ENCODE measurements at regions not wholly inside any gene's neighbourhood (a gene's known extent, or its start where the extent isn't known, plus 50 kb on each side); places are given as distances from the start of the nearest gene placed in this dataset.
"Not testable (repeated sequence)": the region's sequence is repeated elsewhere in the genome, so short reads cannot be mapped to it uniquely, and the experiment has no call there.

DNA sequence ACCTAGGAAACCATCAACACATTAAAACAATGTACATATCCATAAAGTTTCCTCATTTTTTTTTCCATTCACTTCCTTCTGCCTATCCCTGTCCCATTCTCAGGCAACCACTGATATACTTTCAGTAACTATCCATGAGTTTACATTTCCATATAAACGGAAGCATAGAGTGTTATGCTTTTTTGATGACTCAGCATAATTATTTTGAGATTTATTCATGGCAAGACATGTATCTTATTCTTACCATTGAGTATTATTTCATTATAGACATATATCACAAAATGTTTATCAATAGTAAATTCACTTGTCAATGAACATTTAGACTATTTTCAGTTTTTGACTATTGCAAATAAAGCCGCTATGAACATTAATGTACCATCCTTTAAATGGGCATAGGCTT, 1786.8 kb upstream of the ACO1 start:
- Mint-ChIP-seq H3K27me3 (no peaks in the 10 kb centered on the region), H3K36me3 (ENCODE audit: low read depth) (no peaks in the 10 kb centered on the region), H3K9me3 (no peaks in the 10 kb centered on the region), H3K27ac (no peak overlapping the region), H3K4me1 (no peaks in the 10 kb centered on the region), H3K4me3 (no peak overlapping the region)
- no peak for DNase-seq
- intact Hi-C loops (cut with micrococcal nuclease) = no loop called here

DNA sequence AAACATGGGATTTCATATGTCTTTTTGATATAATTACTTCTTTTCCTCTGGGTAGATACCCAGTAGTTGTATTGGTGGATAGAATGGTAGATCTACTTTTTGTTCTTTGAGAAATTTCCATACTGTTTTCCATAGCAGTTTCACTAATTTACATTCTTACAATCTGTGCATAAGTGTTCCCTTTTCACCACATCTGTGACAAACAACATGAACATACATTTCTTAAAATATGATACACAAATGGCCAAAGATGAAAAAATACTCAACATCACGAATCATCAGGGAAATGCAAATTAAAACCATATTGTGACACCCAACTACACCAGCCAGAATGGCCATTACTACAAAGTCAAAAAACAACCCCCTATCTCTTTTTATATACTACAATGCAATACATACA, 1778.5 kb upstream of the ACO1 start:
- Mint-ChIP-seq H3K4me3 (no peak overlapping the region), H3K9me3 (no peaks in the 10 kb centered on the region), H3K27me3 (no peaks in the 10 kb centered on the region), H3K36me3 (ENCODE audit: low read depth) (no peaks in the 10 kb centered on the region), H3K27ac (no peak overlapping the region), H3K4me1 (no peaks in the 10 kb centered on the region)
- no peak for DNase-seq
- intact Hi-C loops (cut with micrococcal nuclease) = no loop called here

DNA sequence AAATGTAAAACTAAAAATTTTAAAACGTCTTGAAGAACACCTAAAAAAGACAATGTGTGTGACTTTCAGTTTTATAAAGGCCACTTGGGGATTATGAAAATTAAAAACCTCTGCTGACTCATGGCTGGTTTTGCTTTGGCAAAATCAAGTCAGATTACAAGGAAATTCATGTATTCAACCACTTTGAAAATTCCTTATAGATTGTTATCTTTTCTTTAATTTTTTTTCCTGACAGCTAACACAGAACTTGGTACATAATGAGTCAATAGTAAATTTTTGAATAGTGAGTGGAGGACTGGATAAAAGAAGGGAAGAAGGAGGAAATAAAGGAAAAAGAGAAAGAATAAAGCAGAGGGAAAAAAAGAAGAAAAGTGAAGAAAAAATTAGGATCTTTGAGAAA, 1774.7 kb upstream of the ACO1 start:
- no peaks in the 10 kb centered on the region for H3K27me3 Mint-ChIP-seq
- DNase-seq = no peak
- intact Hi-C loops (cut with micrococcal nuclease) = no loop called here
- no peaks in the 10 kb centered on the region for H3K4me1 Mint-ChIP-seq
- H3K27ac Mint-ChIP-seq = no peak overlapping the region
- no peaks in the 10 kb centered on the region for H3K9me3 Mint-ChIP-seq
- H3K4me3 Mint-ChIP-seq = no peak overlapping the region
- H3K36me3 Mint-ChIP-seq (ENCODE audit: low read depth) = no peaks in the 10 kb centered on the region

DNA sequence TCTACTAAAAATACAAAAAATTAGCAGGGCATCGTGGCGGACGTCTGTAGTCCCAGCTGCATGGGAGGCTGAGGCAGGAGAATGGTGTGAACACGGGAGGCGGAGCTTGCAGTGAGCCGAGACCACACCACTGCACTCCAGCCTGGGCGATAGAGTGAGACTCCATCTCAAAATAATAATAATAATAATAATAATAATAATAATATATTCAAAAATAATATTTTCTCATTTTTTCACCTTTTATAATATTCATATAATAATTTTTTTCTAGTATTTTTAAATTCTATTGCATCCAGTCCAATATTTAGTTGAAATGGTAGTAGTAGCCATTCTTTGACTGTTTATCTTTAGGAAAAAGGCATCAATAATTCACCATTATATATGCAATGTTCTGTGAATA, 1767.7 kb upstream of the ACO1 start:
- H3K4me1 Mint-ChIP-seq; DNase-seq; H3K9me3 Mint-ChIP-seq; H3K27me3 Mint-ChIP-seq; H3K36me3 Mint-ChIP-seq (ENCODE audit: low read depth); H3K4me3 Mint-ChIP-seq; H3K27ac Mint-ChIP-seq; intact Hi-C loops (cut with micrococcal nuclease): not testable (repeated sequence)

DNA sequence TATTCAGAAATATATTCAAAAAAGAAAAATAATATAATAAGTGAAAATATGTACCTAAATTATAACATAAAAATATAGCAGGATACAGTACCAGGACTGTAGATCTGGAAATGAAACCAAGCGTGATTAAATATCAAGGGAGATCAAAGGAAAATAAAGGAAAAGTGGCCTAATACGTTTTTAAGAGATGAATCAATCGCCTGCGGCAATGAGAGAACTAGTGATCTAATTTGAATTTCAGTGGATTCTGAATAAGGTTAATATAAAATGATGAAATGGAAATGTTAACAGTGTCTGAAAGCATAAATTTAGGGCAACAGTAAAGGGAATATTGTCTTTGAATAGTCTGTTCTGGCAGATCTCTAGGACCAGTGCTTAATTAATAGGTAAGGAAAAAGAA, 1761.9 kb upstream of the ACO1 start:
- no peak for DNase-seq
- no peaks in the 10 kb centered on the region for H3K36me3 Mint-ChIP-seq (ENCODE audit: low read depth)
- no peaks in the 10 kb centered on the region for H3K4me1 Mint-ChIP-seq
- no peaks in the 10 kb centered on the region for H3K27me3 Mint-ChIP-seq
- intact Hi-C loops (cut with micrococcal nuclease) = no loop called here
- no peak overlapping the region for H3K27ac Mint-ChIP-seq
- no peak overlapping the region for H3K4me3 Mint-ChIP-seq
- H3K9me3 Mint-ChIP-seq = no peaks in the 10 kb centered on the region

DNA sequence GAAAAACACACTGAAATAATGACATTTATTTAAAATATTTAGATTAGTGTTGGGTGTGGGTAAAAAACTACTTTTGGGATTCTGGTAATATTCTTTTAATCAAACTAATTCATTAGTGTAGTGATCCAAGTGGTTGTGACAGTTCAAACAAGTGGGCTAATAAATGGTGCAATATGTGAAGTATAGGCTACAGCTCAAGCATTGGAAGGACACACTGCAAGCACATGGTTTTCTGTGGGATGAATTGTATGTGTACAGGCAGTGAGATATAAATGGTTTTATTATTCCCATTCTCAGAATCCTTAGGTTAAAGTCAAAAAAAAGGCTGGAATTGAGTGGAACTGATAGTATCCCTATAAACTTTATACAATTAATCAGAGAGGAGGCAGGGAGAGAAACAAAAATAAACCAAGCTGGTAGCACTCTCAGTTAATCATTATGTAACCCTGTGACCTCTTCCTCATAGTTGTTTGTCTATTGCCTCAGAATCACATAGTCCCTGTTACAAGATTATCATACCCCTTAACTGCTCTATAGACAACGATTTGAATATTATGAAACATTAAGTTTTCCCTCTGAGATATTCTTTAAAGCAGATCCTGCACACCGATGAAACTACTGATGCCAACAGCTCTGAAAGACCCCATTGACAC, 1755.4 kb upstream of the ACO1 start:
- Mint-ChIP-seq H3K27ac (no peak overlapping the region), H3K4me3 (no peak overlapping the region), H3K36me3 (ENCODE audit: low read depth) (no peaks in the 10 kb centered on the region), H3K27me3 (no peaks in the 10 kb centered on the region), H3K4me1 (no peaks in the 10 kb centered on the region), H3K9me3 (no peaks in the 10 kb centered on the region)
- no peak for DNase-seq
- intact Hi-C loops (cut with micrococcal nuclease) = no loop called here

DNA sequence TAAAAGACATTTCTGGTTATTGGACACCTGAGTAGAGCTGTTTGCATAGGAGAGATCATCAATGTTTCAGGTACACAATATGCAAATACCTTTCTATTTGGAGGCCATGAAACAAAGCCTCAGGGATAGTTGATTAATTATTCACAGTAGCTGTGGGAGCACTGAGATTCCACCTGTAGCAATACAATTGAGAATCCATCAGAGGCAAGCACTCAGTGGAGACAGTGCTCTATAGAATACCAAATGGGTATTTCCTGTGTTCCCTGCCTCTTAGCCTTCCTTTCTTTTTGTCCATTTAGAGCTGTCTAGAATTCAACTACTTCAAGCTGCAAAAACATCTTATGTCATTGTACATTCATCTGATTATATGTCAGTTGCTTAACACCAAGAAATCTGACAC, 1754.0 kb upstream of the ACO1 start:
- H3K27me3 Mint-ChIP-seq = no peaks in the 10 kb centered on the region
- no peak overlapping the region for H3K4me3 Mint-ChIP-seq
- no peaks in the 10 kb centered on the region for H3K4me1 Mint-ChIP-seq
- intact Hi-C loops (cut with micrococcal nuclease) = no loop called here
- DNase-seq = no peak
- H3K36me3 Mint-ChIP-seq (ENCODE audit: low read depth) = no peaks in the 10 kb centered on the region
- no peak overlapping the region for H3K27ac Mint-ChIP-seq
- no peaks in the 10 kb centered on the region for H3K9me3 Mint-ChIP-seq

DNA sequence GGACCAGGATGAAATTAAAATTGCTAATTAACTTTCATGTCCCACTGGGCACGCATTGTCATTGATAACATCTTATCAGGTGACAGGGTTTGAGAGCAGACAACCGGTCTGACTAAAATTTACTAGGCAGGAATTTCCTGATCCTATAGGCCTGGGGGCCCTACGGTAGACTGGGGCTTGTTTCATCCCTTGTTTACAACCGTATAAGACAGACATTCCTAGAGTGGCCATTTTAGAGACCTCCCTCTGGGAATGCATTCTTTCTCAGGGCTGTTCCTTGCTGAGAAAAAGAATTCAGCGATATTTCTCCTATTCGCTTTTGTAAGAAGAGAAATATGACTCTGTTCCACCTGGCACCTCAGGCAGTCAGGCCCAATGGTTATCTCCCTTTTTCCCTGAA, 1737.8 kb upstream of the ACO1 start:
- H3K27ac Mint-ChIP-seq; H3K9me3 Mint-ChIP-seq; DNase-seq; H3K36me3 Mint-ChIP-seq (ENCODE audit: low read depth); H3K4me1 Mint-ChIP-seq; H3K27me3 Mint-ChIP-seq; H3K4me3 Mint-ChIP-seq; intact Hi-C loops (cut with micrococcal nuclease): not testable (repeated sequence)

DNA sequence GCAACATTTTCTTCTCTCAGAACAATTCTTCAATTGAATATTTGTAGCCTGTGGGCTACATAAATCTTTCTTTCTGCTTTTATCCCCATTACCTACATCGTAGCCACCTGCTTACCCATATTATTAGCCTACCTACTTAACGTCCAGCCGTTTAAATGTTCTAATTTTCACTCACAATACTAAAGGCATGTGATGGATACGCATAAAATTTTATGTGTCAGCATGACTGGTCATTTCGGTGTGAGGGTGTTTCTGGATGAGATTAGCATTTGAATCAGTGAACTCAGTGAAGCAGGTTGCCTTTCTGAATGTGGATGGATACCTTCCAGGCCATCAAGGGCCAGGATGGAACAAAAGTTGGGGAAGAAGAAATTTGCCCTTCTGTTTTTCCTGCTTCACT, 1722.5 kb upstream of the ACO1 start:
- Mint-ChIP-seq H3K4me1 (no peaks in the 10 kb centered on the region), H3K4me3 (no peak overlapping the region), H3K9me3 (no peaks in the 10 kb centered on the region), H3K27me3 (no peaks in the 10 kb centered on the region), H3K27ac (no peak overlapping the region), H3K36me3 (ENCODE audit: low read depth) (no peaks in the 10 kb centered on the region)
- no peak for DNase-seq
- intact Hi-C loops (cut with micrococcal nuclease) = no loop called here

DNA sequence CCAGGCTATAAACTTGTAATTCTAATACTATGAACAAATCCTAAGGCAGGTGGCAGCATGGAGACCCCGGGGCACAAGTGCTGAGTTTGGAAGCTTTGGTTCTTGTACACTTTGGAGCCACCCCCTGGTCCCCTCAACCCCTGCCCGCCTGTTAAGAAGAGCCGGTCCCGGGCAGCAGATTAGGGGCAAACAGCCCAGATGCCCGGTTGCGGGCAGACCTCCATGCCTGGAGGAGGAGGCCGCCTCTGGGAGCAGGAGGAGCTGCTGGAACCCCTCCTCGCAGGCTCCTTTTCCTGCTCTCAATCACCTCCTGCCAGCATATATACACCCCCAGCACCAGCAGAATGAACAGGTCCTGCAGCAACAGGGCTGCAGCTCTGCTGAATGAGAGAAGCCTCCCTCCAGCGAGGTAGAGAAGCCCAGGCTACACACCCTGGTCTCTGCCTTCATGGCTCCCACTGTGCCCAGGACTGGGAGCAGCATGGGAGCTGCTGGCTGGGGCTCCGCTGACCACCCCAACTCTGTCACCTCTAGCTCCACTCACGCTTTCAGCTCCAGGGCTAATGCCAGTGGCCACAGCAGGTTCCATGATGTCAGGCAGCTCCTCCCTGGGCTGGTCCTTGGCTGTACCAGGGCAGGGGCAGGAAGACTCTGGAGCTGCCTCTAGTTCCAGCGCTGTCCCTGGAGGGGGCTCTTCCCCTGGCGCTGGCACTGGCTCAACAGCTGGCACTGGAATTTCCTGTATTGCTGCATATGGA, 1713.5 kb upstream of the ACO1 start:
- Mint-ChIP-seq H3K36me3 (ENCODE audit: low read depth) (no peaks in the 10 kb centered on the region), H3K9me3 (no peaks in the 10 kb centered on the region), H3K4me1 (no peaks in the 10 kb centered on the region), H3K27me3 (no peaks in the 10 kb centered on the region), H3K27ac (no peak overlapping the region), H3K4me3 (no peak overlapping the region)
- DNase-seq = no peak
- intact Hi-C loops (cut with micrococcal nuclease) = no loop called here

DNA sequence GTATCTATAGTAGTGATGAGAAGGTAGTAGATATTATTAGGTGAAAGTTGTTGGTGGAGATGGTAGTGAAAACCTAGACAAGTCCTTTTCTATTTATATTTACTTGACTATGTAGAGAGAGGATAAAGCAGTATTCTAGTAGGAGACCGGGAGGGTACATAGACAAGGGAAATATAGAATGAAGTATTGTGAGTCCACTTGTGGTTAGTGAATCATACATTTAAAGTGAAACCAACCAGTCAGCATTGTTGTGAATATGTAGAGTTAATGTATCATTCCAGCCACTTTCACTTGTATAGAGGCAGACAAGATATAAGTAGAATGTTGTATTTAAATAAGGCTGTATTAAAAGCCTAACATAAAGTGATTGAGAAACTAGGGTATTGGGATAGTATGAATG, 1711.3 kb upstream of the ACO1 start:
- Mint-ChIP-seq H3K27ac (no peak overlapping the region), H3K9me3 (no peaks in the 10 kb centered on the region), H3K4me1 (no peaks in the 10 kb centered on the region), H3K27me3 (no peaks in the 10 kb centered on the region), H3K4me3 (no peak overlapping the region), H3K36me3 (ENCODE audit: low read depth) (no peaks in the 10 kb centered on the region)
- intact Hi-C loops (cut with micrococcal nuclease) = no loop called here
- no peak for DNase-seq

DNA sequence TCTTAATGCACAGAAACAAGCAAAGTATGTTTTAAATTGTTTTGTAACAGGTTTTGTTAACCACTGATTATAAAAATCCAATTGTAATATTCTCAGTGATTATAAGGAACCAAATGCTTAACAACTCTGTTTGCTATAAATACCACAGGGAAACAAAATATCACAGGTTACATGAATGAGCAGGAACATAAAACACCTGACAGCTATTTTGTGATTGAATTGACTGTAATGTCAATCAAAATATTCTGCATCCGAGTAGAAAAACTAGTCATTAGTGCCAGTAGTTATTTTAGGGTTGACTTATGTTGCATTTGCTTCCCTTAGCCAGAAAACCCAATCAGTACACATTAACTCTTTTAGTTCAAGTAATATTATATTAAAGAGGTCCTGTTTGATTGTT, 1707.8 kb upstream of the ACO1 start:
- Mint-ChIP-seq H3K36me3 (ENCODE audit: low read depth) (no peaks in the 10 kb centered on the region), H3K27ac (no peak overlapping the region), H3K4me1 (no peaks in the 10 kb centered on the region), H3K9me3 (no peaks in the 10 kb centered on the region), H3K4me3 (no peak overlapping the region), H3K27me3 (no peaks in the 10 kb centered on the region)
- intact Hi-C loops (cut with micrococcal nuclease) = no loop called here
- no peak for DNase-seq

DNA sequence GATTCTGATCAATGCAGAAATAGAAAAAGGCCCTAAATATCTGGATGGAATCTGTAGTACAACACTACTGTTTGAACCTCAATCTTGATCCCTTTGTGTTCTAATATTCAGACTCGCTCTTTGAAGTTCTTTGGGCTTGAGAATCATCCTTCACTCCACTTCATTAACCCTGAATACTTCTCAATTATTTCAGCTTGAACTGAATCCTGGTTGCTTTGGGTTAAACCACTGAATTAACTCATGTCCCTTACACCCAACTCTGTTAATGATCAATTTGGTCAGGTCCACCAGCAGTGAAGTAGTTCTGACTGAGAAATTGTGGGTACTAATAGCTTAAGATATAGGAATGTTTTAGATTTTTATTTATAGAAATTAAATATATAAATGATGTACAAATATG, 1707.2 kb upstream of the ACO1 start:
- H3K27ac Mint-ChIP-seq = no peak overlapping the region
- intact Hi-C loops (cut with micrococcal nuclease) = no loop called here
- DNase-seq = no peak
- H3K4me3 Mint-ChIP-seq = no peak overlapping the region
- H3K27me3 Mint-ChIP-seq = no peaks in the 10 kb centered on the region
- no peaks in the 10 kb centered on the region for H3K9me3 Mint-ChIP-seq
- no peaks in the 10 kb centered on the region for H3K4me1 Mint-ChIP-seq
- no peaks in the 10 kb centered on the region for H3K36me3 Mint-ChIP-seq (ENCODE audit: low read depth)

DNA sequence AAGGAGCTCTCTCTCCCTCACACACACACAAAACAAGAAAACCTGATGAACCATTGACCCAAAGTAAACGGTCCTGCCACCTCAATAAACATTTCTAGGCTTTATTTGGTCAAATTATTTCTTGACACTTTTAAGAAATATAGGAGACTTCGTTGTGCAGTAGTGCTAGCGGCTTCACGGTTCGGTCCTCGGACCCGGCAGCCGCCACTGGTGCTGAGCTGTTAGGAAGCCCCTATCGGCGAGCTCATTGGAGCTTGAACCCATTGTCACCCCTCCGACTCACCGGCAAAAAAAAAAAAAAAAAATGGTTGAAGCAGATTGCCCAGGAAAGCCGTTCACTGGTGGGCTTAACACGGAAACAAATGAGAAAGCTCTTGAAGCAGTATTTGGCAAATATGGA, 1695.6 kb upstream of the ACO1 start:
- intact Hi-C loops (cut with micrococcal nuclease) = no loop called here
- Mint-ChIP-seq H3K9me3 (peaks cover 9% of the 10 kb centered on the region), H3K27ac (no peak overlapping the region), H3K27me3 (no peaks in the 10 kb centered on the region), H3K4me1 (no peaks in the 10 kb centered on the region), H3K4me3 (no peak overlapping the region), H3K36me3 (ENCODE audit: low read depth) (no peaks in the 10 kb centered on the region)
- no peak for DNase-seq

DNA sequence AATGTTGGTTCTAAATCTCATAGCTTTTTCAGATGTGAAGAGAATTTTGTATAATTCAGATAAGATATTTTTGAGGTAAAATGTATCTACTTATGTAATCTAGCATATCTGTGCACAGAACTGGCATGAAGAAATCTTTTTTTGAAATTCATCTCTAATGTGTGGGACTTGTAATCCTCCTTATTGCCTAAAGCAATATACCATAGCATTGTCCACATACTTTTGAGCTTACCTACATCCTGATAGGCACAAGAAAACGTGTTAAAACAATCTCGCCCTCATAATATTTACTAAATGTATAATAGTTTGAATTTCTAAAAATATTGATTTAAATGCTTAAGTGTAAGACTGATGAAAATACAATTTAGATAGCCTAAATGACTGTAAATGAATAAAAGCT, 1686.5 kb upstream of the ACO1 start:
- Mint-ChIP-seq H3K27me3 (no peaks in the 10 kb centered on the region), H3K27ac (no peak overlapping the region), H3K4me1 (no peaks in the 10 kb centered on the region), H3K9me3 (no peaks in the 10 kb centered on the region), H3K36me3 (ENCODE audit: low read depth) (no peaks in the 10 kb centered on the region), H3K4me3 (no peak overlapping the region)
- no peak for DNase-seq
- intact Hi-C loops (cut with micrococcal nuclease) = no loop called here
